Mucosa of rectum (tissue), 2 donors: ENCODE measurements at regions not wholly inside any gene's neighbourhood (a gene's known extent, or its start where the extent isn't known, plus 50 kb on each side); places are given as distances from the start of the nearest gene placed in this dataset.

Source experiments
- H3K27ac ChIP-seq, 2 donors: one replicate each; pipeline ENCODE4 v1.7.0; 2013; ENCODE audit warnings: inconsistent platforms in 2 of 2, low read depth in 2 of 2, low read length in 2 of 2
- H3K27me3 ChIP-seq, 2 donors: one replicate each; pipeline ENCODE4 v1.7.0; 2013; ENCODE audit warnings: low read length in 2 of 2; ENCODE audit not compliant: control insufficient read depth in 2 of 2, insufficient read depth in 2 of 2
- H3K36me3 ChIP-seq, 2 donors: one replicate each; pipeline ENCODE4 v1.7.0; 2013; ENCODE audit warnings: low read length in 2 of 2; ENCODE audit not compliant: control insufficient read depth in 2 of 2, insufficient read depth in 2 of 2
- H3K4me1 ChIP-seq, 2 donors: one replicate each; pipeline ENCODE4 v1.7.0; 2013; ENCODE audit warnings: low read length in 2 of 2, mild to moderate bottlenecking in 1 of 2; ENCODE audit not compliant: control insufficient read depth in 2 of 2, insufficient read depth in 2 of 2
- H3K4me3 ChIP-seq, 2 donors: one replicate each; pipeline ENCODE4 v1.7.0; 2013; ENCODE audit warnings: low read length in 2 of 2
- H3K9ac ChIP-seq, 2 donors: one replicate each; pipeline ENCODE4 v1.7.0; 2013; ENCODE audit warnings: low read length in 2 of 2, low read depth in 1 of 2, mild to moderate bottlenecking in 1 of 2
- H3K9me3 ChIP-seq, 2 donors: one replicate each; pipeline ENCODE4 v1.7.0; 2013; ENCODE audit warnings: low read length in 2 of 2; ENCODE audit not compliant: control insufficient read depth in 2 of 2
- donor health status: healthy.
- donor health status: Normal muscosa, but diverticular disease.

GRCh38 chr7:25861601-25862260 is 290.3 kb upstream of the NFE2L3 start:
- peak overlapping the region in 1 of 2 donors; percentile 44 for H3K27ac ChIP-seq
- H3K4me3 ChIP-seq: peak overlapping the region; percentile 48 to 56
- H3K4me1 ChIP-seq: peaks cover 7 to 13% of the 10 kb centered on the region in 2 donors
- no peaks in the 10 kb centered on the region for H3K36me3 ChIP-seq
- peaks cover 34 to 41% of the 10 kb centered on the region in 2 donors for H3K27me3 ChIP-seq
- H3K9me3 ChIP-seq: no peaks in the 10 kb centered on the region
- peak overlapping the region; percentile 35 to 40 for H3K9ac ChIP-seq

- no peaks in the 10 kb centered on the region for H3K36me3 ChIP-seq
- H3K9ac ChIP-seq: no peak overlapping the region
- H3K4me1 ChIP-seq: peaks cover 7 to 13% of the 10 kb centered on the region in 2 donors
- peaks cover 35 to 41% of the 10 kb centered on the region in 2 donors for H3K27me3 ChIP-seq
- peak overlapping the region; percentile 48 to 56 for H3K4me3 ChIP-seq
- peak overlapping the region in 1 of 2 donors; percentile 44 for H3K27ac ChIP-seq
- no peaks in the 10 kb centered on the region for H3K9me3 ChIP-seq
These were observed 289.6 kb upstream of the NFE2L3 start for GRCh38 chr7:25862261-25863004.

GRCh38 chr7:25863005-25863728 is 288.8 kb upstream of the NFE2L3 start:
- no peak overlapping the region for H3K9ac ChIP-seq
- H3K27ac ChIP-seq: no peak overlapping the region
- H3K4me3 ChIP-seq: peak overlapping the region in 1 of 2 donors; percentile 17
- H3K4me1 ChIP-seq: peaks cover 2 to 8% of the 10 kb centered on the region in 2 donors
- no peaks in the 10 kb centered on the region for H3K9me3 ChIP-seq
- H3K27me3 ChIP-seq: peaks cover 41 to 42% of the 10 kb centered on the region in 2 donors
- H3K36me3 ChIP-seq: no peaks in the 10 kb centered on the region

GRCh38 chr7:25863729-25864110 is 288.3 kb upstream of the NFE2L3 start:
- Histone ChIP-seq H3K9me3 (no peaks in the 10 kb centered on the region), H3K9ac (no peak overlapping the region), H3K27me3 (peaks cover 45 to 47% of the 10 kb centered on the region in 2 donors), H3K4me3 (no peak overlapping the region), H3K36me3 (no peaks in the 10 kb centered on the region), H3K27ac (no peak overlapping the region), H3K4me1 (peaks cover 0 to 3% of the 10 kb centered on the region in 2 donors)

GRCh38 chr7:25864511-25864910 is 287.5 kb upstream of the NFE2L3 start:
- Histone ChIP-seq H3K27me3 (peaks cover 53 to 54% of the 10 kb centered on the region in 2 donors), H3K9ac (no peak overlapping the region), H3K4me1 (peaks cover 0 to 3% of the 10 kb centered on the region in 2 donors), H3K27ac (no peak overlapping the region), H3K4me3 (no peak overlapping the region), H3K36me3 (no peaks in the 10 kb centered on the region), H3K9me3 (no peaks in the 10 kb centered on the region)

GRCh38 chr7:25864943-25865751 is 286.9 kb upstream of the NFE2L3 start:
- H3K36me3 ChIP-seq: no peaks in the 10 kb centered on the region
- H3K27me3 ChIP-seq: peaks cover 57 to 58% of the 10 kb centered on the region in 2 donors
- H3K4me3 ChIP-seq: no peak overlapping the region
- H3K27ac ChIP-seq: no peak overlapping the region
- no peaks in the 10 kb centered on the region for H3K9me3 ChIP-seq
- no peak overlapping the region for H3K9ac ChIP-seq
- peaks cover 0 to 3% of the 10 kb centered on the region in 2 donors for H3K4me1 ChIP-seq

GRCh38 chr7:25868509-25868908 is 283.5 kb upstream of the NFE2L3 start:
- H3K4me3 ChIP-seq: no peak overlapping the region
- H3K27me3 ChIP-seq: peaks cover 49 to 61% of the 10 kb centered on the region in 2 donors
- H3K27ac ChIP-seq: no peak overlapping the region
- H3K9ac ChIP-seq: no peak overlapping the region
- no peaks in the 10 kb centered on the region for H3K9me3 ChIP-seq
- no peaks in the 10 kb centered on the region for H3K36me3 ChIP-seq
- no peaks in the 10 kb centered on the region for H3K4me1 ChIP-seq

- no peaks in the 10 kb centered on the region for H3K4me1 ChIP-seq
- H3K9ac ChIP-seq: no peak overlapping the region
- H3K4me3 ChIP-seq: no peak overlapping the region
- H3K27me3 ChIP-seq: peaks cover 31 to 46% of the 10 kb centered on the region in 2 donors
- no peaks in the 10 kb centered on the region for H3K9me3 ChIP-seq
- no peaks in the 10 kb centered on the region for H3K36me3 ChIP-seq
- no peak overlapping the region for H3K27ac ChIP-seq
These were observed 281.4 kb upstream of the NFE2L3 start for GRCh38 chr7:25870574-25870973.

- H3K4me3 ChIP-seq: no peak overlapping the region
- no peak overlapping the region for H3K9ac ChIP-seq
- no peaks in the 10 kb centered on the region for H3K9me3 ChIP-seq
- H3K27ac ChIP-seq: no peak overlapping the region
- H3K4me1 ChIP-seq: no peaks in the 10 kb centered on the region
- H3K36me3 ChIP-seq: no peaks in the 10 kb centered on the region
- peaks cover 0 to 10% of the 10 kb centered on the region in 2 donors for H3K27me3 ChIP-seq
These were observed 275.9 kb upstream of the NFE2L3 start for GRCh38 chr7:25876092-25876491.
